HG03097 (cell line): ENCODE measurements at regions not wholly inside any gene's neighbourhood (a gene's known extent, or its start where the extent isn't known, plus 50 kb on each side); places are given as distances from the start of the nearest gene placed in this dataset.
"Not testable (repeated sequence)": the region's sequence is repeated elsewhere in the genome, so short reads cannot be mapped to it uniquely, and the experiment has no call there.

Experiments
- ATAC-seq: cut with Tn5 transposase; IDR thresholded peaks from one replicate; pipeline ENCODE4 v1.9.1; 2021; ENCODE audit not compliant: unreplicated experiment, low FRiP score

DNA sequence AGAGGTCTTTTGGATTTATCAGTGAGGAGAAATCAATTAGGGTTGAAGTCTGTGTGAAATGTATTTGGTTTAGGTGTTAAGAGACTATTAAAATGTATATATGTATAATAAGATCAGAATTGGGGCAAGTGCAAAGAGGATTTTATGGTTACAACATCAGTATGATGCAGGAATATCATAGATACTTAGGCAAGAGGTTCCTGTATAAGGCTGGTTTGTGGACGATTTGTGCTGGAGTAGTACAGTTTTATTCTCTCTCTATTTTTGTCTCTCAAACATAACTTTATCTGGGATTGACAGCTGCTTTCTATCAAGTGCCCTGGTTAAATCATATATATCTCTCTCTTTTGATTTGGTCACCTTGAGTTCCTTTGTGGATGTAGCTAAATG, 142.5 kb downstream of the CTH start:
- ATAC-seq: no peak

- ATAC-seq: no peak
These were observed 143.3 kb downstream of the CTH start for GRCh38 chr1:70554341-70554740.

- ATAC-seq: no peak
These were observed 145.5 kb downstream of the CTH start for GRCh38 chr1:70556541-70556940.

DNA sequence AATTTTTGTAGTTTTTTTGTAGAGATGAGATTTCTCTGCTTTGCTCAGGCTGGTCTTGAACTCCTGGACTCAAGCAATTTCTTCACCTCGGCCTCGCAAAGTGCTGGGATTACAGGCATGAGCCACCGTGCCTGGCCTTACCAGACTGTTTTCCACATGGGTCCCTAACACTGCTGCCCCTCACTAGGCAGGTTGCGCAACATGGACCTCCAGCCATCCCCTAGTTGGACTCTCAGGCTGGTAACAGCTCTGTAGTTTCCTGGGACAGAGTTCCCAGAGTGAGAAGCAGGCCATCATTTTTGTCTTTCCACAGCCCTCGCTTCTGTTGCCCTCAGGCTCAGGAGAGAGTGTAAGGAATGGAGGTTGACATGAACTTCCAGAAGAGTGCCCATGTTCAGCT, 156.1 kb downstream of the CTH start:
- ATAC-seq: no peak

- no peak for ATAC-seq
These were observed 160.1 kb downstream of the CTH start for GRCh38 chr1:70571191-70571590.

- no peak for ATAC-seq
These were observed 162.3 kb downstream of the CTH start for GRCh38 chr1:70573317-70573843.

- ATAC-seq: no peak
These were observed 170.6 kb downstream of the CTH start for GRCh38 chr1:70581661-70582060.

- ATAC-seq: peak; percentile 100
These were observed 172.5 kb downstream of the CTH start for GRCh38 chr1:70583522-70583921.

DNA sequence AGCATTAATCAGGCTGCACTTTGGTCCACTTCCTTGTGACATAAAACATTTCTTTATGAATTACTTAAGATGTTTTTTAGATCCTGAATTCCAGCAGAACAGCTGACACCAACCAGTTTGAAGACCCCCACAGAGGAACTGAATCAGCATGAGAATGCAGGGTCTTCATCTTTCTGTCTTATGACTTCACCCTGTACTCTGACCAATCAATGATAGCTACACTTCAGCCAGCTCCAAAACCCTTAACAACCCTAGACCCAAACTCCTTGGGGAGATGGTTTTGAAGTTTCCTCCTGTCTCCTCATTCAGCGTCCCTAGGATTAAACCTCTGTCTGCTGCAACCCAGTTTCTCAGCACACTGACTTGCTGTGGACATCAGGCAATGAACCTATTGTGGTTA, 175.0 kb downstream of the CTH start:
- no peak for ATAC-seq

DNA sequence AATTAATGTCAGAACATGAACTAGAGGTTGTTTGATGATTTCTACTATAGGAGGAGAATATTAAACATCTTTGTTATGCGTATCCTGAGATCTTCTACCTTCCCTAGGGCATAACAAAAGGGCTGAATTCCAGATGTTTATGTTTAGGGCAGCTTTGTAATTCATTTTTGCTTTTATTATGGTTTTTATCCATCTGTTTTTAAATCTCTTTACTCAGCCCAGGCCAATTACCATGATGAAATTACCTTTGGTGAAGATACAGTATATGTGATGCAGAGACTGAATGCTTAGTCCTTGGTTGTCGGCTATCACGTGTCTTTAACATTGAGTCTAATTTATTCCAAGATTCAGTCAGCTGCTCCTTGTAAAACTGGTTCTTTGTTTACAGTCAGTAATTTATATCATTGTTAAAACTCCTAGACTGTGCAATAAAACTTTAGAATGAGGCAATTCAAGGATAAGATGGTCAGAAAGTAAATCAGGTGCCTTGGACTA, 176.9 kb downstream of the CTH start:
- no peak for ATAC-seq

DNA sequence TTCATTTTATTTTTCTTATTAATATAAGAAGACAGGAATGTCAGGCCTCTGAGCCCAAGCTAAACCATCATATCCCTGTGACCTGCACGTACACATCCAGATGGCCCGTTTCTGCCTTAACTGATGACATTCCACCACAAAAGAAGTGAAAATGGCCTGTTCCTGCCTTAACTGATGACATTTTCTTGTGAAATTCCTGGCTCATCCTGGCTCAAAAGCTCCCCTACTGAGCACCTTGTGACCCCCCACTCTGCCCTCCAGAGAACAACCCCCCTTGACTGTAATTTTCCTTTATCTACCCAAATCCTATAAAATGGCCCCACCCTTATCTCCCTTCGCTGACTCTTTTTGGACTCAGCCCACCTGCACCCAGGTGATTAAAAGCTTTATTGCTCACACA, 182.5 kb downstream of the CTH start:
- not testable (repeated sequence) for ATAC-seq

- no peak for ATAC-seq
These were observed 197.7 kb downstream of the CTH start for GRCh38 chr1:70608815-70609214.

DNA sequence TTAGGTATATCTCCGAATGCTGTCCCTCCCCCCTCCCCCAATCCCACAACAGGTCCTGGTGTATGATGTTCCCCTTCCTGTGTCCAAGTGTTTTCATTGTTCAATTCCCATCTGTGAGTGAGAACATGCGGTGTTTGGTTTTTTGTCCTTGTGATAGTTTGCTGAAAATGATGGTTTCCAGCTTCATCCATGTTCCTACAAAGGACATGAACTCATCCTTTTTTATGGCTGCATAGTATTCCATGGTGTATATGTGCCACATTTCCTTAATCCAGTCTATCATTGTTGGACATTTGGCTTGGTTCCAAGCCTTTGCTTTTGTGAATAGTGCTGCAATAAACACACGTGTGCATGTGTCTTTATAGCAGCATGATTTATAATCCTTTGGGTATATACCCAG, 199.1 kb downstream of the CTH start:
- ATAC-seq: not testable (repeated sequence)

GRCh38 chr1:70616946-70617345, 205.9 kb downstream of the CTH start:
- no peak for ATAC-seq

GRCh38 chr1:70617728-70618127, 206.7 kb downstream of the CTH start:
- ATAC-seq: no peak

GRCh38 chr1:70627910-70628309, 216.8 kb downstream of the CTH start:
- no peak for ATAC-seq

DNA sequence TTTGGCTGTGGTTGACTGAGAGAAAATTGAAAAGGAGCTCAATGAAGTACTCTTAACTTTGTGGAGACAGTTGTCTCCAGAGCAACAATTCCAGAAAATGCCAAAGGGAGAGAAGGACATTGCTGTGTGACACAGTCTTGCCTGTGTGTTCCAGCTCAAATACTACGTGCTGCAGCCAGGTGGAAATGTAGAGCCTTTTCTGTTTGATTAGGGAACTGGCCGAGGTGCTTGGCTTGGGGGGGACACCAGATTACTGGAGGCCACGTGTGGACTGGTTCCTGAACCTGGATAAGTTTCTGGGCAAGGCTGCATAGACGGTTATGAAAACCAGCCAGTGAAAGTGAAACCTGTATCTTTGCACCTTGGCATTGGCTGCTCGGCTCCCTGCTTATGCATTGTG, 217.9 kb downstream of the CTH start:
- no peak for ATAC-seq

DNA sequence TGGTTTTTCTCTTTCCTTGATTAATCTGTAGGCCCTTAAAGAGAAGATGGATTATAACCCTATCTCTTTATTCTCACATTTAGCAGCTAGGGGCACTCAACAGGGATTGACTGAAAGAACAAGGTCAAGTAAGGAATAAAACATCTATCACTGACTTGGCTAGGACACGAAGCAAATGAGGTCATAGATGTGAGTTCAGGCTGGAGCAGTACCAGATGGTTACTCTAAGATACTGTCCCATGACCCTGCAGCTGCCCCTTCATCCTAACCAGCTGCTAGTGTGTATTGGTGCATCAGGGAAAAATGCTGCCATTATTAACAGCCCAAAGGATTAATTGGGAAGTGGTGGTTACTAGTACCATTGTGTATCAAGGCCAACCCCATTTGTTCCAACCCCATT, 221.9 kb downstream of the CTH start:
- ATAC-seq: no peak

DNA sequence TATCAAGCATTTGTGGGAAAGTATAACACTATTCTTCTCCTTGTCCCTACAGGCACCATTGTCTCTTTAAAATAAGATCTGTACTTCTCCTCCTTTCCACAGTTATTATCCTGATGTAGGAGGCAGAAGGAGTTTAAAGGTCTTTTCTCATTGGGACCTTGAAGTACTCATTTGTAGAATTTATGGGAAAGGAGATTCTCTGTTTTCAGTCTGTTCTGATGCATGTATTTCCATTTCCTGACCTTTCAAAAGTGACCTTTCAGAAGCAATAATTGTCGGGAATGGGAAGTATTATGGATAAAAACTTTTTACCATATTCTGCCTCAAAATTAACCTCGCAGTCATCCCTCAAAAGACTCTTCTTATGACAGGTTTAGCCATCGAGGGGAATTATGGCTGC, 224.8 kb downstream of the CTH start:
- ATAC-seq: no peak

- ATAC-seq: no peak
These were observed 230.8 kb downstream of the CTH start for GRCh38 chr1:70641868-70642267.

GRCh38 chr1:70656361-70656760, 245.3 kb downstream of the CTH start:
- ATAC-seq: no peak

GRCh38 chr1:70659891-70660290, 248.8 kb downstream of the CTH start:
- ATAC-seq: no peak
